Caki2 (cell line): ENCODE measurements at regions not wholly inside any gene's neighbourhood (a gene's known extent, or its start where the extent isn't known, plus 50 kb on each side); places are given as distances from the start of the nearest gene placed in this dataset.
"Not testable (repeated sequence)": the region's sequence is repeated elsewhere in the genome, so short reads cannot be mapped to it uniquely, and the experiment has no call there.

Source experiments
- DNase-seq: peaks from one replicate; pipeline ENCODE4 v3.0.0-alpha.2; 2015; ENCODE audit warnings: low read depth
- in situ Hi-C: cut with HindIII; loops from 2 replicates; pipeline ENCODE4 v1.10.0; 2016; ENCODE audit warnings: low sequenced_read_pairs, low pct_unique_long_range_greater_than_20kb, mixed read lengths

GRCh38 chr6:27547157-27548075, 74.5 kb upstream of the ZNF184 start:
- in situ Hi-C loops = no loop called here
- DNase-seq = peak; percentile 80

DNA sequence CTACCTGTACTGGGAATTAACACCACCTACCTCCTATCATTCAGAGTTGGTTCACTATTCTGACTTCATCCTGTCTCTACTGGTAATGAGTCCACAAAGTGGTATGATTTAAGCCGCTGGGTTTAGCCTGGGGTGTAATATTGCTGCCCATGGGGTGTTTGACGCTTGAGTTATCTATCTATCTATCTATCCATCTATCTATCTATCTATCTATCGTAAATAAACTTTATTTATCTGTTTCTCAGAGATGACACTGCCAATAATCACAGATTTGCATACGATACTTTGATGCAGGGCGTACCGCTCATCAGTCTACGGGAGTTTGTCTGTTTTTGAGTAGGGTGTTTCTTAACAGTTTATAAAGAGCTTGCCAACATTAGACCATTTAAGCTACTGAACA, 73.6 kb upstream of the ZNF184 start:
- in situ Hi-C loops = no loop called here
- no peak for DNase-seq

GRCh38 chr6:27545271-27546046, 72.6 kb upstream of the ZNF184 start:
- DNase-seq = peak; percentile 85
- in situ Hi-C loops = no loop called here

DNA sequence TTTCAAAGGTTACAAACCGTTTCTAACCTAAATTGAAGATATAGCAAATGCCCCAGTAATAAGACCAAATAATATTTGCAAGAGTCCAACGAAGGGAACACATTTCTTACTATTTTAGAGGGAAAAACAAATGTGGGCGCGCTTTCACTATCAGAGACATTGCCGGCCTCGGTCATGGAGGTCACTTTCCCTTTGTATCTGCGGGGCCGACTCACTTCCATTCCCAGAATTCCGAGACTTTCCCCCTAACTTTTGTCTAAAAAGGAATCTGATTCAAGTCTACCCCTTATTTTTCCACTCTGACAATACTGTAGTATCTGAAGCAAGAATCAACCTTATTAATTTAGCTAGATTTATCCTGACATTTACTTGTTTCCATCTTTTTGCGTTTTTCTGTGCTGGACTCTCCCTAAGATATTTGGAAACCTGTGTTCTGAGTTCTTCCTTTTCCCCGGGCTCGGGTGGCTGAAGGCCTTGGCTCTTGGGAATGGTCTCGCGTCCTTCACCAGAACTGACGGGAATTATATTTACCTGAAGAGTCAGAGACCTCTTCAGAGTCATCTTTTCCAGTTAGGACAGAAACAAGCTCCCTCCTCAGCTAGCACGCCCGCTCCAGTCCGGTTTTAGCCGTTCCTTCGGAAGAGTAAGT, 71.8 kb upstream of the ZNF184 start:
- DNase-seq = peak; percentile 27
- in situ Hi-C loops = no loop called here

- not testable (repeated sequence) for DNase-seq
Measured at GRCh38 chr6:27544135-27544534, 71.2 kb upstream of the ZNF184 start.

GRCh38 chr6:27542485-27542884, 69.6 kb upstream of the ZNF184 start:
- no peak for DNase-seq
- in situ Hi-C loops = no loop called here

More at GRCh38 chr6:27544135-27544534, 71.2 kb upstream of the ZNF184 start:
- in situ Hi-C loops = not testable (repeated sequence)

- no peak for DNase-seq
- in situ Hi-C loops = no loop called here
Measured at GRCh38 chr6:27541933-27542297, 69.0 kb upstream of the ZNF184 start.

DNA sequence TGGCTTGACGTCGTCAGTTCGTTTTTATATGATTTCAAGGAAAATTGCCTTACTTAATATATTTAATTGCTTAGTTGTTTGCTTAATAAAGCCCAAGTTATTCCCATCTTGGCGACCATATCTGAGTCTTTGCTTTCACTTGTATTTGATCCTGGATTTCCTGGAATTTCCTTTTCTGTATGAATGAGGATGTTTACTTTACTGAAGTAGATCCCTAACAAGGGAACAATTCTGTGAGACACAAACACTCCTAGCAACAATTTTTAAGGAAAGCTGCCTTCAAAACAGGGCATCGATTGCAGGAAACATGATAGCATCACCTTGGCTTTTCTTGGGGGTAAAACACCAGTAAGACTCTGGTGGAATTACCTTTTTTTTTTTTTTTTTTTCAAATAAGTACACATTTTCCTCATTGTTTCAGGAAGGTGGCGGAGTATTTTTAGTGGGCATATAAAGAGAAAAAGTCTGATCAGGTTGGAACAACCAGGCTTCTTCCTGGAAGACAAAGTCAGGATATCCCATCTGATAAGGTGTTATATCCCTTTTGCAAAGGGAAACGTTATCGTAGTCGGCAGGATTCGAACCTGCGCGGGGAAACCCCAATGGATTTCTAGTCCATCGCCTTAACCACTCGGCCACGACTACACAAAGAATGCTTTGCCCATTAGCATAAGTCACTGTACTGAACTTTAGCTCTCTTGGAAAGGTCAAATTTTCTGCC, 68.5 kb upstream of the ZNF184 start:
- DNase-seq = peak; percentile 35
- in situ Hi-C loops = no loop called here

- no peak for DNase-seq
- in situ Hi-C loops = no loop called here
Measured at GRCh38 chr6:27539551-27539950, 66.6 kb upstream of the ZNF184 start.

- in situ Hi-C loops = no loop called here
- peak; percentile 87 for DNase-seq
Measured at GRCh38 chr6:27532820-27533538, 60.1 kb upstream of the ZNF184 start.

- in situ Hi-C loops = no loop called here
- peak; percentile 69 for DNase-seq
Measured at GRCh38 chr6:27531772-27532459, 59.0 kb upstream of the ZNF184 start.

DNA sequence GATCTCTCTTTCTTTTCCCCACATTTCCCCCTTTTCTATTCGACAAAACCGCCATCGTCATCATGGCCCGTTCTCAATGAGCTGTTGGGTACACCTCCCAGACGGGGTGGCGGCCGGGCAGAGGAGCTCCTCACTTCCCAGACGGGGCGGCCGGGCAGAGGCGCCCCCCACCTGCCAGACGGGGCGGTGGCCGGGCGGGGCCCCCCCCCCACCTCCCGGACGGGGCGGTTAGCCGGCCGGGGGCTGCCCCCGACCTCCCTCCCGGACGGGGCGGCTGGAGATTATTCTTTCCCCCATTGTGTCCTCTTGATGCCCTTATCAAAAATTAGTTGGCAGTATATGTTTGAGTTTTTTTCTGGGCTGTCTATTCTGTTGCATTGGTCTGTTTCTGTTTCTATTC, 56.9 kb upstream of the ZNF184 start:
- in situ Hi-C loops = not testable (repeated sequence)

GRCh38 chr6:27528714-27529113, 55.8 kb upstream of the ZNF184 start:
- DNase-seq = no peak

More for the DNA sequence above, 56.9 kb upstream of the ZNF184 start:
- not testable (repeated sequence) for DNase-seq

More at GRCh38 chr6:27528714-27529113, 55.8 kb upstream of the ZNF184 start:
- in situ Hi-C loops = no loop called here
